Mucosa of stomach (tissue), 1 donor: ENCODE measurements at regions not wholly inside any gene's neighbourhood (a gene's known extent, or its start where the extent isn't known, plus 50 kb on each side); places are given as distances from the start of the nearest gene placed in this dataset.
"Not testable (repeated sequence)": the region's sequence is repeated elsewhere in the genome, so short reads cannot be mapped to it uniquely, and the experiment has no call there.

Experiments used
- H3K27me3 ChIP-seq: one replicate; pipeline ENCODE4 v1.7.0; 2013; ENCODE audit warnings: mild to moderate bottlenecking, low read length; ENCODE audit not compliant: control insufficient read depth, insufficient read depth
- H3K36me3 ChIP-seq: one replicate; pipeline ENCODE4 v1.7.0; 2013; ENCODE audit warnings: low read length; ENCODE audit not compliant: control insufficient read depth, insufficient read depth
- H3K4me1 ChIP-seq: one replicate; pipeline ENCODE4 v1.7.0; 2013; ENCODE audit warnings: mild to moderate bottlenecking, low read length; ENCODE audit not compliant: control insufficient read depth, insufficient read depth
- H3K4me3 ChIP-seq: one replicate; pipeline ENCODE4 v1.7.0; 2013; ENCODE audit warnings: low read length
- H3K9ac ChIP-seq: one replicate; pipeline ENCODE4 v1.7.0; 2013; ENCODE audit warnings: mild to moderate bottlenecking, low read length, moderate library complexity
- H3K9me3 ChIP-seq: one replicate; pipeline ENCODE4 v1.7.0; 2013; ENCODE audit warnings: mild to moderate bottlenecking, low read length, moderate library complexity; ENCODE audit not compliant: control insufficient read depth
- donor health status: Pancreatic carcinoma.

GRCh38 chr11:135036488-135037297 lies 624.7 kb upstream of the B3GAT1 start:
- Histone ChIP-seq H3K9me3 (no peaks in the 10 kb centered on the region), H3K4me1 (no peaks in the 10 kb centered on the region), H3K4me3 (no peak overlapping the region), H3K36me3 (no peaks in the 10 kb centered on the region), H3K9ac (no peak overlapping the region), H3K27me3 (no peaks in the 10 kb centered on the region)

GRCh38 chr11:135035282-135035681 lies 623.2 kb upstream of the B3GAT1 start:
- no peak overlapping the region for H3K9ac ChIP-seq
- H3K4me3 ChIP-seq, result no peak overlapping the region
- no peaks in the 10 kb centered on the region for H3K4me1 ChIP-seq
- H3K36me3 ChIP-seq, result no peaks in the 10 kb centered on the region
- H3K9me3 ChIP-seq, result no peaks in the 10 kb centered on the region
- H3K27me3 ChIP-seq, result no peaks in the 10 kb centered on the region

GRCh38 chr11:135033540-135033939 lies 621.5 kb upstream of the B3GAT1 start:
- no peaks in the 10 kb centered on the region for H3K9me3 ChIP-seq
- H3K9ac ChIP-seq, result no peak overlapping the region

GRCh38 chr11:135031205-135031989 lies 619.4 kb upstream of the B3GAT1 start:
- H3K4me1 ChIP-seq, result no peaks in the 10 kb centered on the region
- no peaks in the 10 kb centered on the region for H3K27me3 ChIP-seq
- no peaks in the 10 kb centered on the region for H3K9me3 ChIP-seq
- H3K9ac ChIP-seq, result no peak overlapping the region
- H3K36me3 ChIP-seq, result no peaks in the 10 kb centered on the region
- H3K4me3 ChIP-seq, result no peak overlapping the region

More at GRCh38 chr11:135033540-135033939, 621.5 kb upstream of the B3GAT1 start:
- no peaks in the 10 kb centered on the region for H3K27me3 ChIP-seq
- no peaks in the 10 kb centered on the region for H3K4me1 ChIP-seq
- H3K36me3 ChIP-seq, result no peaks in the 10 kb centered on the region
- H3K4me3 ChIP-seq, result no peak overlapping the region

- no peaks in the 10 kb centered on the region for H3K27me3 ChIP-seq
- H3K9ac ChIP-seq, result no peak overlapping the region
- H3K4me3 ChIP-seq, result no peak overlapping the region
- H3K9me3 ChIP-seq, result no peaks in the 10 kb centered on the region
- H3K4me1 ChIP-seq, result no peaks in the 10 kb centered on the region
- H3K36me3 ChIP-seq, result no peaks in the 10 kb centered on the region
Measured at GRCh38 chr11:135027461-135027860, 615.4 kb upstream of the B3GAT1 start.

GRCh38 chr11:135023499-135023898 lies 611.5 kb upstream of the B3GAT1 start:
- H3K27me3 ChIP-seq, result no peaks in the 10 kb centered on the region
- H3K4me1 ChIP-seq, result no peaks in the 10 kb centered on the region
- H3K9ac ChIP-seq, result no peak overlapping the region
- no peaks in the 10 kb centered on the region for H3K36me3 ChIP-seq
- H3K9me3 ChIP-seq, result no peaks in the 10 kb centered on the region
- no peak overlapping the region for H3K4me3 ChIP-seq

- Histone ChIP-seq H3K4me3 (no peak overlapping the region), H3K9ac (no peak overlapping the region), H3K36me3 (no peaks in the 10 kb centered on the region), H3K4me1 (no peaks in the 10 kb centered on the region), H3K9me3 (no peaks in the 10 kb centered on the region), H3K27me3 (no peaks in the 10 kb centered on the region)
Measured at GRCh38 chr11:135022454-135022853, 610.4 kb upstream of the B3GAT1 start.

- Histone ChIP-seq H3K4me1 (no peaks in the 10 kb centered on the region), H3K36me3 (no peaks in the 10 kb centered on the region), H3K9me3 (no peaks in the 10 kb centered on the region)
Measured at GRCh38 chr11:135019899-135020298, 607.9 kb upstream of the B3GAT1 start.

GRCh38 chr11:135019343-135019871 lies 607.4 kb upstream of the B3GAT1 start:
- no peak overlapping the region for H3K9ac ChIP-seq
- H3K27me3 ChIP-seq, result no peaks in the 10 kb centered on the region
- H3K9me3 ChIP-seq, result no peaks in the 10 kb centered on the region
- no peaks in the 10 kb centered on the region for H3K4me1 ChIP-seq
- no peak overlapping the region for H3K4me3 ChIP-seq
- H3K36me3 ChIP-seq, result no peaks in the 10 kb centered on the region

More at GRCh38 chr11:135019899-135020298, 607.9 kb upstream of the B3GAT1 start:
- H3K9ac ChIP-seq, result no peak overlapping the region
- H3K4me3 ChIP-seq, result no peak overlapping the region
- H3K27me3 ChIP-seq, result no peaks in the 10 kb centered on the region

- Histone ChIP-seq H3K27me3 (no peaks in the 10 kb centered on the region), H3K4me3 (no peak overlapping the region), H3K4me1 (no peaks in the 10 kb centered on the region), H3K36me3 (no peaks in the 10 kb centered on the region), H3K9ac (no peak overlapping the region), H3K9me3 (no peaks in the 10 kb centered on the region)
Measured at GRCh38 chr11:135017296-135017695, 605.3 kb upstream of the B3GAT1 start.

GRCh38 chr11:135015966-135016365 lies 603.9 kb upstream of the B3GAT1 start:
- Histone ChIP-seq H3K9ac (no peak overlapping the region), H3K9me3 (no peaks in the 10 kb centered on the region), H3K27me3 (no peaks in the 10 kb centered on the region), H3K4me3 (no peak overlapping the region), H3K36me3 (no peaks in the 10 kb centered on the region), H3K4me1 (no peaks in the 10 kb centered on the region)

- not testable (repeated sequence) for H3K9me3 ChIP-seq, H3K4me1 ChIP-seq, H3K27me3 ChIP-seq, H3K4me3 ChIP-seq, H3K36me3 ChIP-seq, H3K9ac ChIP-seq
Measured at GRCh38 chr11:135011313-135011712, 599.3 kb upstream of the B3GAT1 start.
